ELF-1 (cell line): ENCODE measurements at regions not wholly inside any gene's neighbourhood (a gene's known extent, or its start where the extent isn't known, plus 50 kb on each side); places are given as distances from the start of the nearest gene placed in this dataset.

Experiments used
- DNase-seq: peaks from one replicate; pipeline ENCODE4 v3.0.0-alpha.2; 2016; ENCODE audit warnings: low read depth, low spot score

DNA sequence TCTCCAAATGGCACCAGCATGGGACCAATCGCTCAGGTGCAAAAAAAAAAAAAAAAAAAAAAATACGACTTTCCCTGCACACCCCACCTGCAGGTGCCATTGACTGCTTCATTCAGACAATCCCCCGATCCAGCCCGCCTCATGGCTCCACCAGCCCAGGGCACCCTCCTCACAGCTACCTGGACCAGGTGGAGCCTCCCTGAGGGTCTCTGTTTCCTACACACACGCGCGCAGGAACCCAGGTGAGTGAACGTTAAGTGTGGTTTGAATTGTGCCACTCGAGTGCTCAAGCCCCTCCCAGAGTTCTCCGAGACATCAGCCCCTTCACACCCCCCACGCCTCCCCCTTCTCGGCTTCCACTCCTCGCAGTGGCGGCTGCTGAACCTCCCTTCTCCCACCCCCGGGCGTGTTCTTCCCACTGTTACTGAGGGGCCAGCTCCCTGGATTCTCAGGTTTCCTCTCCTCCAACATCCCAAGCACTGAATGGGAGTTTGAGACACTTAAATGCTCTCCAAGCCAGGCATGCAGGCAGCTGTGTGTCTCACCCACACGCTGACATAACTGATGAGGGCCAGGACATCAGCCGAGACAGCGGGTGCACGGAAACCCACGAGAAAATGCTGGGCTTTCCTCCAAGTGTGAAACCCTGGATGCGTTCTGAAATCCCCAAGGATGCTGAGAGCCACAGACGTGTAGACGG, 88.8 kb upstream of the SNTG2 start:
- DNase-seq, result no peak

DNA sequence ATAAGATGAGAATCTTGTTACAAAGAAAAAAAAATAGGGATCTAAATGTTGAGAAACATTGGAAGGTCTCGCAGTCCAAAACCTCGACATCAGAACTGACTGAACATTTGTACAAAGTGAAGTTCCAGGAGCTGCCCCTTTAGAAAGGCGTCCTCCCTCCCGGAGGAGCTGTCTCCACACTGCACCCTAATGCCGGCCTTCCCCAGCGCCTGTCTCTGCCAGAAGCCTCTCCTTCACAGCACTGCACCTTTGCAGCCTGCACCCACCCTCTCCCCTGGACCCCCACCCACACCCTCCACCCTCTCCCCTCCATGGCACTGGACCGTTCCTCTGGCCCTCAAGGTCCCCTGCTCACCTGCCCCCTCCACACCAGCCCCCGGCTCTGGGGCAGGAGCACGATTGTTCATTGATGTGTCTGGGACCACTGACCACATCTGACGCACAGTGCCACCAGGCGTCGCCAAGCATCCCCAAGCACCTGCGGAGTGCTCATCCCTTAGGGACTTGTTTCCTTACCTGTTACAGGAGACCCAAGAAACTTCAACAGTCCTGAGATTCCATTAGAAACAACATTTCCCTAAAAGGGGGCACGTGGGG, 90.3 kb upstream of the SNTG2 start:
- peak; percentile 64 for DNase-seq

DNA sequence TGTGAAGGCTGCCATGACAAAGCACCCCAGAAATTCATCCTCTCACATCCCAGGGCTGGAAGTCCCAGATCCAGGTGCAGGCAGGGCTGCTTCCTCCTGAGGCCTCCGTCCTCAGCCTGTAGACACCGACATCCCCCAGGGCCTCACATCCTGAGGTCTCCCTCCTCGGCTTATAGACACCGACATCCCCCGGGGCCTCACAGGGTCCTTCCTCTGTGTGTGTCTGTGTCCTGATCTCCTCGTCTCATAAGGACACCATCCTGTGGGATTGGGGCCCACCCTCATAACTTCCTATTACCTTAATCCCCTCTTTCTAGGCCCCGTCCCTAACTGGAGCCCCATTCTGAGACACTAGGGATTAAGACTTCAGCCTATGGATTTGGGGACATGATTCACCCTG, 92.0 kb upstream of the SNTG2 start:
- no peak for DNase-seq

DNA sequence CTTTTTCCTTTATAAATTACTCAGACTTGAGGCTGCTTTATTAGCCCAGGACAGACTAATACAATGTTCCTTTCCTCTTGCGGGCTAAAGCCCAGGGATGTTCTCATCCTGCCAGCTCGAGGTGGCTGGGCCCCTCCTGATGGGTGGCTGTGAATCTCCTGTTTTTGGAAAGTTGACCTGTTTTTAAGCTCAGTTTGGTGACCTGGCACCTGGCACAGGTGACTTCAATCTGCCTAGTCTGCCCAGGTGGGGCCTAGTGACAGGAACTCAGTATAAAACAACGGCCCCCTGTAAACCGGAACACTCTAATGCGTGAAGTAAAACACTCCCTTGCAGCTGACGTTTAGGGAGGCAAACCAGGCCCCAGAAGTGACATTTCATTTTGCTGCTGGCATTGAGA, 92.7 kb upstream of the SNTG2 start:
- DNase-seq, result no peak

DNA sequence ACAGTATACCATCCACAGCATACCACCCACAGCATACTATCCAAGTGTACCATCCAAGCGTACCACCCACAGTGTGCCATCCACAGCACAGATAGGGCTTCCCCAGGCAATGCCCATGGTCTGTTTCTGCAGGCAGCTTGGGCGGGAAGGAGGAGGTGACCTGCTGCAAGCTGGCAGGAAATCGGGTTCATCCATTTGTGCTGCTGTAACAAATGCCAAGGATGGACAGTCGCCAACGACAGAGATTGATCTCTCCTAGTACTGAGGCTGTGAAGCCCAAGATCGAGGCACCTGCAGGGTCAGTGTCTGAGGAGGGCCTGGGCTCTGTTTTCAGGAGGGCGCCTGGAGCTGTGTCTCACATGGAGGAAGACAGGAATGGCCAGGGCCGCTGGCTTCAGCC, 93.6 kb upstream of the SNTG2 start:
- DNase-seq, result no peak

DNA sequence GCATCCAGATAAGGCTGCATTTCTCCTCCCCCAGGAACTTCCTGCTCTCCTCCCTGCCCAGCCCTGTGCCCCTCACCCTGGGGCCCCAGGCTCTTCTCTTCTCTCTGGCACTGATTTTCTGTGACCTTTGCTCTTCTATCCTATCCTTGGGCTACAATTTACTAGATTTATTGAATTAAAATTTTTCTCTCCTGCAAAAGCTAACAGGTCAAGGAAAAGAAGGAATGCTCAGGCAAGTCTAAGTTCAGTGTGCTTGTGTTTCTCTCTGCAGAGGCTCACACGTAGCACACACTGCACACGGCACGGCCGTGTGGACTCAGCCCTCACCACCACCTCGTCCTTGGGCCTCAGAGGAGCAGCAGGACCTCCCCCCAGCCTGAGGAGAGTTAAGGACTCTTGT, 94.2 kb upstream of the SNTG2 start:
- no peak for DNase-seq

DNA sequence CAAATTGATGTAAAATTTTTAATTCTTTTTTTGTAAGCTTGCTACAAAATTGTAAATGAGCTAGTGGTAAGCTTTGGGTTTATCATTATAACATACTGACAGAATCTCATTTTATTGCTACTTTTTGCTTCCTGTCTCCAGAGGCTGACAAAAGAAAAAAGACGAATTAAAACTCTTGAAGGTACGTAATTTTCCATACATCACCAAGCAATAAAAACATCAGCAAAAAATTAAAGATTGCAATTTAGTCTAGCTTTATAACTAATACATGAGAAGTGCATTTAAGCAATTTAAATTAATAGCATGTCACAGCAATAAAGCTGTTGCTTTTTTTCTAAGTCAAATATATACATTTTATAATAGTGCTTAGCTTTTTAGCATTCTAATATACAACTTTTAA, 94.6 kb upstream of the SNTG2 start:
- DNase-seq, result no peak

DNA sequence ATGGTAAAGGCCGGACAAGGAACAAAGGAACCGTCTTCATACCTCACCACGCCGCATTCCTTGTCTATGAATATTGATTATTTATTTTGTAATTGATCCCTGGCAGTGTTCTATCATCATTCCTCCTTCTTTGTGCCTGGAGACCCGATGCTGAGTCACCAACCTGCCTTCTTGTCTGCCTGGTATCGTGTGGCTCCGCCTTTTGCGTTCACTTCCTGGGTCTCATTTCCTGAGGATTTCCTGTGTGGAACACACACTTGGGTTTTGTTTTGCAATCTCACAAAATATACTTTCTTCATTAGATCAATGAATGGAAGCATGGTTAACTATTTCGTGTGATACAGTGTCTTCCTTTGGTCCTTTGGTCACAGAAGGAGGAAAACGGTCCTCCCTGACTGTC, 95.5 kb upstream of the SNTG2 start:
- DNase-seq, result no peak

DNA sequence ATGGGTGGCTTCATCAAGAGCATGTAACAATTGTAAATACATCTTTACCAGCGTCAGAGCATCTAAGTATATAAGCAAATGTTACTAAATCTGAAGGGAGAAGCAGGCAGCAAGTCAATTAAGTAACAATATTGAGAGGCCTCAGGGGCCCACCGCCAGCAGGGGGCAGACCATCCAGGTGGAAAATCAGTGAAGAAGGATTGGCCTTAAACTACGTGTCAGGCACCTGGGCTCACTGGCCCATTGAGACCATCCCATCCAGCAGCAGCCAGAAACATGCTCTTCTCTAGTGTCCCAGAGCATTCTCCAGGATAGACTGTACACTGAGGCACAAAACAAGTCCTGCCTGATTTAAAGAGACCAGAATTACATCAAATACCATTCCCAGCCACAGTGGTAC, 96.2 kb upstream of the SNTG2 start:
- peak; percentile 51 for DNase-seq

DNA sequence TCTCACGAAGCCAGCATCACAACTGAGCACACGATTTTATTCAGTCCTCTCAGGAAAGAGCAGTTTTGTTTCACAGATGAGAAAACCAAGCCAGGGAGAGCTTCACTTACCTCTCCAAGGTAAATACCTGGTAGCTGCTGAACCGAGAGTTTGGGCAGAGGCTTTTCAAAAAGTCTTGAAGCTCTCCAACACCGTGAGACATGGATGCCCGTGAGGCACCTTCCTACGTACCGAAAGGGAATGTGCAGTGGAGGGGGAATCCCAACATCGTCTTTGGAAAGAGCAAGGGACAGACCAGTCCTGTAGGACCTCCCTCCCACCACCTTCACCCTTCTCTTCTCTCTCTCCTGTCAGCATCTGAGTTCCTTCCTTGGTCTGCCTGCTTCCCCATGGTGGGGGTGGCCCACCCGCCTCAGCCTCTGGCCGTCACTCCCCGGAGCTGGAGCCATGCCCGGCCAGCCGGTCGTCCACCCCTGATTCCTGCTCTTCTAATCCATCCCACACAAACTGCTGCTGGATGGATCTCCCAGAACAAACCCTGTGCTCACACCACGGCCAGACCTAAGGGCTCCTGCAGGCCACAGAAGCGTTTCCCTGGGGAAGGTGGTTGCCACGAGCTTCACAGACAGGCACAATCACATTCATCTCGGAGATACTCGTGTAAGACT, 97.3 kb upstream of the SNTG2 start:
- DNase-seq, result no peak

DNA sequence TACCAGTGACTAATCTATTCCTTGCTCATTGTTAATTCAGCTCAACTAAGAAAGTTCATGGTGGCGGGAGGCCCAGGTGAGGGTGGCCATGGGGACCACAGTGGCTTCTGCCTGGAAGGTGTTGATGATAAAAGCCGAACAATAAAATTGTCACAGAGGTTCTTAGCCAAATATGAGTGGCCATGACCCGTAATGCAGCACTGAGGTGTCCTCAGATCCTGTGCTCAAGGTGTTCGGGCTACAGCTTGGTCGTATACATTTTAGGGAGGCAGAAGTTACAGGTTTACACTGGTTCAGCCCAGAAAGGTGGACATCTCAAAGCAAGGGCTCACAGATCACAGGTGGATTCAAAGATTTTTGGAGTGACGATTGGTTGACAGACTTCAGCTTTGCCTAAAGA, 98.5 kb upstream of the SNTG2 start:
- no peak for DNase-seq

DNA sequence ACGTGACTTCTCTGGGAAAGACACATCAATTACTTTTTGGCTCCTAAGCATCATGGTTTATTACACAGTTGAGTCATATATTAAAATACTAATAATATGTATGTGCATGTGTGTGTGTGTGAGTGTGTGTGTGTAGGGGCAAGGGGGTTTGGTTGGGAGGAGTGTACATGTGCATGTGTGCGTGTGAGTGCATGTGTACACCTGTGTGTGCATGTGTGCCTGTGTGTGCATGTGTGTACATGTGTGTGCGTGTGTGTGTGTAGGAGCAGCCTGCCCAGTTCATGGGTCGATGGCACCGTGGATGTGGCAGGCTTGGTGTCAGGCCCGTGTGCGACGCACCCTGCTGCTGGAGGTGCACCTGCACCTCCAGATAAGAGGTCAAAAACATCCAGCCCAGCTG, 99.0 kb upstream of the SNTG2 start:
- no peak for DNase-seq

DNA sequence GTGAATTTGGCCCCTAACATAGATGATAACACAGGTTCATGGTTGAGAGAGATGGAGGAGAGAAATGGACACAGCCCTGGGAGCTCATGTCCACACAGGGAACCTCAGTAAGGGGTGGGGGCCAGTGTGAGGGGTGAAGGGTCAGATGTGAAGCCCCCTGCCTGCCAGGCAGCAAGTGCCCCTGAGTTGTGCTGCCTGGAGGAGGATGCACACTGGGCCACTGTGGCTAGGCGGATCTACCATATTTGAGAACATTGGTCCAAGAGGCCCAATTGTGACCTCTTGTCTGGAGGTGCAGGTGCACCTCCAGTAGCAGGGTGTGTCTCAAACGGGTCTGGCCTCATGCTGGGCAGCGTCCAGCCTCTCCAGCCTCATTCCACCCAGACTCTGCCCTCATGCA, 99.6 kb upstream of the SNTG2 start:
- no peak for DNase-seq

DNA sequence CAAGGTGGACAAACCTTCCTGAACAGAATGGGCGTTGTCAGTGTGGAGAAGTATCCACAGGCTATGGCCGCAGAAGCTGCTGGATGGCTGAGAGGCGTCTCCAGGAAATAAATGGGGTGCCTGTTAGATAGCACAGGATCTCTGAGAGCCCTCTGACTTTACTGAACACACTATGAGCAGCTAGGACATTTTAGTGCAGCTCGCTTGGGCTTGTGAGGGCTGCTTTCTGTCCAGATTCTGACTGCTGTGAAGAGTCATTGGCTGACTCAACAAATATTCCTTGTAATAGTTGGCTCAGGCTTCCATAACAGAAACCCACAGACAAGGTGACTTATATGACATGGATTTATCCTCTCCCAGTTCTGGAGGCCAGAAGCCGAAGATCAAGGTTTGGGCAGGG, 100.2 kb upstream of the SNTG2 start:
- no peak for DNase-seq

DNA sequence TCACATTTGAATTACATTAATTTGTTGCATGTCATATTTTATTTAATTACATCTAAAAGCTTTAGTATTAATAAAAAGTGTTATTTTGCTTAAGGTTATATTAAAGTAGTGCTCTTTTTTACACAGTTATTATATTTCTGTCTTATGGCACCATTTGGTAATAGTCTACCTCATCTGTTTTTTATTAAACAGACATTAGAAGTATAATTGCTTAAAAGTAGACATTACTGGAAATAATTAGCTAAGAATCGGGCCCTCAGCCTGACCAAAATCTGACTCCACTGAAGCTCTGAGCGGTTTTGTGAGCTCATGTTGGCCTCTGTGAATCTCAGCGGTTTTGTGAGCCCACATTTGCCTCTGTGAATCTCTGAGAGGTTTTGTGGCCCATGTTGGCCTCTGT, 102.5 kb upstream of the SNTG2 start:
- DNase-seq, result no peak

DNA sequence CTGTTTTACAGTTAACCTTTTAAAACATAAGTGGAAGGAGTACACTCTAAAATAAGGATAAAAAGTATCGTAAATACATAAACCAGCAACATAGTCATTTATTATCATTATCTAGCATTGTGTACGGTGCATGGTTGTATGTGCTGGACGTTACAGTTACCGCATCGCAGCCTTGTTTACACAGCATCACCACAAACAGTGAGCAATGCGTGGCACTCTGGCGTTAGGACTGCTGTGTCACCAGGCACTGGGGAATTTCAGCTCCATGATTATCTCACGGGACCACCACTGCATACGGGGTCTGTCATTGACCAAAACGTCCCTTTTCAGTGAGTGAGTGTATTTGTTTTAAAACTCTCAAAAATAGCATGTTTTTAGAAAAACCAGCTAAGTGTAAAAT, 103.0 kb upstream of the SNTG2 start:
- no peak for DNase-seq

DNA sequence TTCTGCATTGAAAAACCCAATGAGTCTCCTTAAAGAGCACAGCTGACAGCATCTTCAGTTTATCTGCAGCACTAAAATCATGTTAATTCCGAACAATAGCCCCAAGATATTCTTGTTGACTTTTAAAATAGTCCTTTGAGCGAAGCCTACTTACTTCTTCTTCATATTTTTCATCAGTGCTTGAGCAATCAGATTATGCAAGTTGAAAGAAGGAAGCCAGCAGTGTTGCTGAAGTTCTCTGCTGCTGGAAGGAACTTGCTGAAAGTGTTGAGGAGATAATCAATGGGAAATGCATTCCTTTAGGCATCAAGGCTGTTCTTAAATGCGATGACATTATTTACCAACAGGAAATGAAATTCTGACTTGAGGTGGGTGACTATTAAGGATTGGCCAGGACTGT, 105.9 kb upstream of the SNTG2 start:
- no peak for DNase-seq

DNA sequence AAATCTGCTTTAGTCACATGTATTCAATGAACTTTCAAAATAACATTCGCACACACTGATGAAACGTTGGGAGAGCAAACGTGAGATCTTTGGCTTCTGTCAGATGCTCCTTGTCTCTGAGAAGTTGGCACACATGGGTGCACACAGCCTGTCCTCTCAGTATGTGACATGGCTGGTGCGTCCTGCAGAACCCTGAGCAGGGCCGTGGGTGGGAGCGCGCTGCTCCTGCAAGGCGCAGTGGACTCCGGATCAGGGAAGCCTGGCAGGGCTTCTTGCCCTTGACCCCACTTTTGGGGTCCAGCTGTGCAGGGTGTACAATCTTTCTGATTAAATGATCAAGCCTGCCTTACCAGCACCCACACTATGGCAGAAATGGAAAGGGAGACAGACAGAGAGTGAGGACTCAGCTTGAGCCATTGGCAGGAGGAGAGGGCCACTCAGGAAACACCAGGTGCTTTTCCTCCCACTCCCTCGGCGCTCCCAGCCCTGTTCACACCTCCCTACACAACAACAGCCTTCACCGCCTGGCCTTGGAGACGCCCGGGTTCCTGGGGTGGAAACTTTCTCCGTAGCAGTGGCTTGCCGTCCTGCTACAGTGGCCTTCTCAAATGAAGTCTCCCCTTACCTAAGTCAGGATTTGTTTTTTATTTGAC, 108.4 kb upstream of the SNTG2 start:
- no peak for DNase-seq

DNA sequence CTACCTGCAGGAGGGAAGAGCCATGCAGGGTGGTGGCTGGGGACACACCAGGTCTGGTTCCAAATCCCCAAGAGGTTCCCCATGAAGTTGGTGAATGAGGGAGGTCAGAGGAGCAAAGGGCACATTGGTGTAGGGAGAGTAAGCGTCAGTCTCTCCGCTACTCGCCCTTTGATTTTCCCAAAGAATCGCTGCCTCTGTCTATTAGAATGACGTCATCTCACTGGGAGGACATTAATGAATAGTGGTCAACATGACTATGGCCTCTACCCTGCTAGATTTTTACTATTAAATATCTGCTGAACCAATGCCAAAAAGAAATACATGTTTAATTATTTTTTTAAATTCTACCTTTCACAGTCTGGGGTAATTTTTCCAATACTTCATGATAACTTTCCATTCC, 109.6 kb upstream of the SNTG2 start:
- DNase-seq, result no peak

DNA sequence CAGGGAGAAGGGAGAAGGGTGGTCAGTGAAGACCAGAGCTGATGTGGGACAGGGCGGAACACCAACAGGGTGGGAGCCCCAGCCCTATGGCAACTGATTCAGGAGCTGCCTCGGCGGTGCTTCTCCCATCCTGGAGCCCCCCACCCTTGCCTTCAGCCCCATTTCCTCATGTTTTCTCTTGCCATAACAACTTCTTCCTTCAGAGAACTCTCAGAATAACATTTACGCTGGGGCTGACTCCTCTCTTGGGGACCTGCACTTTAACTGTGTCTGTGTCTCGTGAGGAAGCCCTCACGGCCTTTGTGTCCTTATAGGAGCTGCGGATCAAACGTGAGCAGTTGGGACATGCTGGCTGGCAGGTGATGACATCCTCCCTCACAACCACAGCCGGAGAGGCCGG, 116.4 kb upstream of the SNTG2 start:
- no peak for DNase-seq

DNA sequence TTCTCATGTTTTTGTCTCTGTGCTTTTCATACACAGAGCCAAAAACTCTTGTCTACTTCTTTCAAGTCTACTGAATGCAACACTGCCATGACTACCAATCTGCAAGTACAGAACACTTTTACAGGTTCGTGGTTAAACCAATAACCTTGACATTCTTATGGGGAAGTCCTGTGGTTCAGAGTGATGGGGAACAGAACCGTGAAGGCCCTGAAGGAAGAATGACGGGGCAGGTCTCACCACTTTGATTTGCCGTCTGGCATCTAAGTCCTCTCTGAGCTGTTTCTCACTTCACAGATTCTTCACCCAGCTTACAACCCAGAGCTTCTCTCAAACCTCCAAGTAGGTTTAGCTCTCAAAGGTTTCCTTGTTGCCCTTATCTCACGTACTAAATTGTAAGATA, 117.5 kb upstream of the SNTG2 start:
- no peak for DNase-seq

DNA sequence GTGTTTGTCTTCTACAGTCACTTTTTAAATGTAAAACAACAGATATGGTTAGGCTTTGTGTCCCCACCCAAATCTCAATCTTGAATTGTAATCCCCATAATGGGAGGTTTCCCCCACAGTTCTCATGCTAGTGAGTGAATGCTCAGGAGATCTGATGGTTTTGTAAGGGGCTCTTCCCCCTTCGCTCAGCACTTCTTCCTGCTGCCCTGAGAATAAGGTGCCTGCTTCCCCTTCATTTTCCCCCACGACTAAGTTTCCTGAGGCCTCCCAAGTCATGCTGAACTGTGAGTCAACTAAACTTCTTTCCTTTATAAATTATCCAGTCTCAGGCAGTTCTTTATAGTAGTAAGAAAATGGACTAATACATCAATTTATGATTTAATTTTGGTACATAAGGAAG, 118.0 kb upstream of the SNTG2 start:
- no peak for DNase-seq

DNA sequence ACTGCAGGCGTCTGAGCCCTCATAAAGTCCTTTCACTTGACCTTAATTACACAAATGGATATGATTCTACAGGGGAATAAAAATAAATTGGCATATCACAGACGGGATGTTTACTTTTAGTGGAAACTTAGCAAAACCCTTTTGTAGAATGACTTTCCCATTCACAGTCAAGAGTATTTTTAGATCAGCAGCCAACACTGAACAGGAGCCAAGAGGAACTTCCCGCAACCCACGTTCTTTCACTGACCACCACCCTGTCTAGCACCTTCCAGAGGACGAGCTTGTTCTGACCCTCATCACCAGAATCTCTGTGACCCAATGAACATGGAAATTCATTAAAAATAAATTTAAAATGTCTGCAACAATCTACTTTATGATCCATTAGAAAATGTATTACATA, 119.0 kb upstream of the SNTG2 start:
- DNase-seq, result no peak
